GM12873 (cell line): ENCODE measurements at regions not wholly inside any gene's neighbourhood (a gene's known extent, or its start where the extent isn't known, plus 50 kb on each side); places are given as distances from the start of the nearest gene placed in this dataset.

Experiments
- TF ChIP-seq, protein P1 (sequence below): IDR thresholded peaks from 2 replicates; pipeline ENCODE4 v1.5.1; 2012; ENCODE audit warnings: low read depth, mild to moderate bottlenecking, moderate library complexity, low read length, control low read depth; ENCODE audit not compliant: insufficient read depth; ENCODE audit errors: missing control alignments

DNA sequence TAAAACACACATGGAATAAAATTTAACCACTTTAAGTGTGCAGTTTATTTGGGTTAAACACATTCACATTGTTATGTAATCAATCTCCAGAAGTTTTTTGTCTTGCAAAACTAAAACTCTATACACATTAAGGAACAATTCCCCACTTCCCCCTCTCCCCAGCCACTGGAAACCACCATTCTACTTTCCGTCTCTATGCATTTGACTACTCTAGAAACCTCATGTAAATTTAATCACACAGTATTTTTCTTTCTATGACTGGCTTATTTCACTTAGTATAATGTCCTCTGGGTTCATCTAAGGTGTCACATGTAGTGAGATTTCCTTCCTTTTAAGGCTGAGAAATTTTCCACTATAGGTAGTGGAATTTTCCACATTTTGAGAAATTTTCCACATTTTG lies 568.7 kb upstream of the UBE2E2 start:
- TF ChIP-seq, protein P1, sequence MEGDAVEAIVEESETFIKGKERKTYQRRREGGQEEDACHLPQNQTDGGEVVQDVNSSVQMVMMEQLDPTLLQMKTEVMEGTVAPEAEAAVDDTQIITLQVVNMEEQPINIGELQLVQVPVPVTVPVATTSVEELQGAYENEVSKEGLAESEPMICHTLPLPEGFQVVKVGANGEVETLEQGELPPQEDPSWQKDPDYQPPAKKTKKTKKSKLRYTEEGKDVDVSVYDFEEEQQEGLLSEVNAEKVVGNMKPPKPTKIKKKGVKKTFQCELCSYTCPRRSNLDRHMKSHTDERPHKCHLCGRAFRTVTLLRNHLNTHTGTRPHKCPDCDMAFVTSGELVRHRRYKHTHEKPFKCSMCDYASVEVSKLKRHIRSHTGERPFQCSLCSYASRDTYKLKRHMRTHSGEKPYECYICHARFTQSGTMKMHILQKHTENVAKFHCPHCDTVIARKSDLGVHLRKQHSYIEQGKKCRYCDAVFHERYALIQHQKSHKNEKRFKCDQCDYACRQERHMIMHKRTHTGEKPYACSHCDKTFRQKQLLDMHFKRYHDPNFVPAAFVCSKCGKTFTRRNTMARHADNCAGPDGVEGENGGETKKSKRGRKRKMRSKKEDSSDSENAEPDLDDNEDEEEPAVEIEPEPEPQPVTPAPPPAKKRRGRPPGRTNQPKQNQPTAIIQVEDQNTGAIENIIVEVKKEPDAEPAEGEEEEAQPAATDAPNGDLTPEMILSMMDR, result no peak

DNA sequence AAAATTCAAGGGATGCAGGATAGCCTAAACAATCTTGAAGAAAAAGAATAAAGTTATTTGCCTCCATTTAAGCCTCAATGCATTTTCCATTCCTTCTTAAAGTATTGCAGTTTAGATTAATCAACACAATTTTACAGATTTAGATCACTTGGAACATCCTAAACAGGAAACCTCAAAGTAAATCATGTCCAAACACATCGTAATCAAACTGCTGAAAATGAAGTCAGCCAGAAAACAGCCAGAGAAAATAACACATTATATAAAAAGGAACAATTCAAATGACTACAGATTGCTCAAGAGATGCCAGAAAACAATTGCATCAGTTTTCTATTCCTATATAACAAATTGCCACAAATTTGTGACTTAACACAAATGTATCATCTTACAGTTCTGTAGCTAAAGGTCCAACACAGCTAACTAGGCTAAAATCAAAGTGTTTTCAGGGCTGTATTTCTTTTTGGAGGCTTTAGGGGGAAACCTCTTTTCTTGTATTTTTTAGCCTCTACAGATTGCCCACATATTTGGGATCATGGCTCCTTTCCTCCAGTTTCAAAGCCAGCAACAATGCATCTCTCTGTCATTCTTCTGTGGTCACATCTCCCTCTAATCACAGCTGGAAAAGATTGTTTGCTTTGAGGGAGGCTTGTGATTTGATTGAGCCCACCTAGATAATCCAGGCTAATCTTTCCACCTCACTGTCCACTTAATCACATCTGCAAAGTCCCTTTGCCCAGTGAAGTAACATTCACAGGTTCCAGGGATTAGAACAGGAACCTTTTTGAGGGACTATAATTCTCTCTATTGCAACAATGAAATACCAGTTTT lies 543.3 kb upstream of the UBE2E2 start:
- TF ChIP-seq, protein P1, result no peak

DNA sequence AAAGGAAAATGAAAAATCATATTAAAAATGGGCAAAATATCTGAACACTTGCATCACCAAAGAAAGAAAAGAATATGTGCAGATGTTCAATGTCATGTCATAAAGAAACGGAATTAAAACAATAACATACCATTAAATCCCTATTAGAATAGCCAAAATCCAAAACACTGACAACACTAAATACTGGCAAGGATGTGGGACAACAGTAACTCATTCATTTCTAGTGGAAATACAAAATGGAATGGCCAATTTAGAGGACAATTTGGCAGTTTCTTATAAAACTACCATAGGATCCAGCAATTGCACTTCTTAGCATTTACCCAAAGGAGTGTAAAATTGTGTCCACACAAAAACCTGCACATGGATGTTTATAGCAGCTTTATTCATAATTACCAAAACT lies 542.5 kb upstream of the UBE2E2 start:
- TF ChIP-seq, protein P1, result no peak

DNA sequence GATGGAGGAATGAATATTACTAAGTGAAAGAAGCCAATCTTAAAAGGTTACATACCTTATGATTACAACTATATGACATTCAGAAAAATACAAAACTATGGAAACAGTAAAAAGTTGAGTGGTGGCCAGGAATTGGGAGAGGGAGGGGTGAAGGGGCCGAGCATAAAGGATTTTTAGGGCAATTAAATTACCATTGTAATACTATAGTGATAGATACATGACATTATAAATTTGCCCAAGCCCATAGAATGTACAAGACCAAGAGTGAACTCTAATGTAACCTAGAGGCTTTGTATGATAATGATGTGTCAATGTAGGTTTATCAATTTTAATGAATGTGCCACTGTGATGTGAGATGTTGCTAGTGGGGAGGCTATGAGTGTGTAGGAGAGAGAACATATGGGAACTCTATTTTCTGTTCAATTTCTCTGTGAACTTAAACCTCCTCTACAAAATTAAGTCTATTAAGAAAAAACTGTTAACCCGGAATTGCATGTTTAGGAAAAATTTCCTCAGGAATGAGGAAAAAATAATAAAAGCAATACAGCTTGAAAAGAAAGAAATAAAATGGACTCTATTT lies 541.9 kb upstream of the UBE2E2 start:
- TF ChIP-seq, protein P1, result no peak

DNA sequence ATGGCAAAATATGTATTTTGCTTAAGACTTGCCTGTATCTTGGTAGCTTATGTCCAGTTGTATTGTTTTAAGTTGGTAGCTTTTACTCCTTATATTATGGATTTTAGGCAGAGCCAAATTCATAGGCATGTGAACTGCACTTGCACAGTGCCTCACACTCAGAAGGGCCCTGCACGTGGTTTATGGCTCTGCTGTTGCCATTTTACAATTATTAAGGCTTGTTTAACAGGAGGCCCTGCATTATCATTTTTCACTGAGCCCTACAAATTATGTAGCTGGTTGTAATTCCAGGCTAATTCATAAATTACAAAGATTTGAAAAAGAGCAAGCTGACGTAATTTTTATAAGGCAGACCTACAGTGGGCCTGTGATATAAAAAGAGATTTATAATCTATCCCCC lies 537.6 kb upstream of the UBE2E2 start:
- TF ChIP-seq, protein P1, result no peak

DNA sequence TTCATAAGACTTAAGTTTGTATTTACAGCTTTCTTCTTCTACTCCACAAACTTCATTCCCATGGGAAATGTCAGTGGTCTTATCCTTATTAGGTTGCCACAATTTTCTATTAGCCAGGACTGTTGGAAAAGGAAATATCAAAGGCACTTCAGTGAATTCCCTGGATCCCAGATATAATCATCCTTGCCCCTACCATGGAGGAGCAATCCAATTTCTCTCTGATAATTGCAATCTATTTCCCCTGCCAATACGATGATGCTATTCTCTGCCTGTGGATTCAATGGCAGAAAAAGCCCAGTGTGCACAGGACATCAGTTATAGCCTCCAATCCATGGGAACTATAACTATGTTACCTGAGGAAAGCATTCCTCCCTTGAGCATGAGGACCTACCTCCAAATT lies 536.4 kb upstream of the UBE2E2 start:
- TF ChIP-seq, protein P1, result no peak

DNA sequence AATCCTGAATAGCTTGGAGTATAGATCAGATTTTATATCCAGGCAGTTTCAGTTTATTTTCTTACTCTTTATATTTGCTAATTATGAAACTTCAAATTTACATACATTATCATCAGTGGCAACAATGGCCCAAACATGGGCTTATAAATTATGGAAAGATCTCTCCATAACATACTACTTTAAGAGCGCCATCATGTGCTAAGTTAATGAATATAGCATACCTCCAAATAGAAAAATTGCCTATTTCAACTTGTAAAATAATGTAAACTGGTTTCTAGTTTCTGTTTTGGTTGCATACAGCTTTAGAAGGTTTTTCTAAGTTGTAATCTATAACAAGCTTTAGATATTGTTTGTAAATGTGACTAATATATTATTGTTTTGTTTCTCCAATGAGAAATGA lies 531.3 kb upstream of the UBE2E2 start:
- TF ChIP-seq, protein P1, result no peak
